GM12873 (cell line): ENCODE measurements at regions not wholly inside any gene's neighbourhood (a gene's known extent, or its start where the extent isn't known, plus 50 kb on each side); places are given as distances from the start of the nearest gene placed in this dataset.

ENCODE experiments used
- CTCF ChIP-seq: IDR thresholded peaks from 2 replicates; pipeline ENCODE4 v1.5.1; 2012; ENCODE audit warnings: low read depth, mild to moderate bottlenecking, moderate library complexity, low read length, control low read depth; ENCODE audit not compliant: insufficient read depth; ENCODE audit errors: missing control alignments

- no peak for TF ChIP-seq CTCF
These were observed 139.0 kb downstream of the HERPUD2 start for GRCh38 chr7:35555934-35556333.

- no peak for TF ChIP-seq CTCF
These were observed 139.5 kb downstream of the HERPUD2 start for GRCh38 chr7:35555386-35555785.

GRCh38 chr7:35553519-35553918, 141.4 kb downstream of the HERPUD2 start:
- no peak for TF ChIP-seq CTCF

DNA sequence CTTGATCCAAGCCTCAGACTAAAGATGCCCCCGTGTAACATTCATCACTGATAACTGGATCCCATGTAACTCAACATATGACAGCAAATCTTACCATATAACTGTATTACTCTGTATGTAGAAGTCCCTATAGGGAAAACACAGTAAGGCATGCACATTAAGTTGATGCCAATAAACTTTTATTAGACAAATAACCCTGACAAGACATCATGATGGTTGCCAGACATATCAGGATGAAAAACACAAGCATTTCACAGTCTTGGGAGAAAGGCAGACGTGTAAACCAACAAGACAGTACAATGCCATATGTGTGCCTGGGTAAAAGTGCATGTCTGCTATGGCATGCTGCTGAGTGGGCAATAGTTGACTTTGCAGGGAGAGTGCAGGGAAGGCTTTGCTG, 142.2 kb downstream of the HERPUD2 start:
- TF ChIP-seq CTCF = no peak

DNA sequence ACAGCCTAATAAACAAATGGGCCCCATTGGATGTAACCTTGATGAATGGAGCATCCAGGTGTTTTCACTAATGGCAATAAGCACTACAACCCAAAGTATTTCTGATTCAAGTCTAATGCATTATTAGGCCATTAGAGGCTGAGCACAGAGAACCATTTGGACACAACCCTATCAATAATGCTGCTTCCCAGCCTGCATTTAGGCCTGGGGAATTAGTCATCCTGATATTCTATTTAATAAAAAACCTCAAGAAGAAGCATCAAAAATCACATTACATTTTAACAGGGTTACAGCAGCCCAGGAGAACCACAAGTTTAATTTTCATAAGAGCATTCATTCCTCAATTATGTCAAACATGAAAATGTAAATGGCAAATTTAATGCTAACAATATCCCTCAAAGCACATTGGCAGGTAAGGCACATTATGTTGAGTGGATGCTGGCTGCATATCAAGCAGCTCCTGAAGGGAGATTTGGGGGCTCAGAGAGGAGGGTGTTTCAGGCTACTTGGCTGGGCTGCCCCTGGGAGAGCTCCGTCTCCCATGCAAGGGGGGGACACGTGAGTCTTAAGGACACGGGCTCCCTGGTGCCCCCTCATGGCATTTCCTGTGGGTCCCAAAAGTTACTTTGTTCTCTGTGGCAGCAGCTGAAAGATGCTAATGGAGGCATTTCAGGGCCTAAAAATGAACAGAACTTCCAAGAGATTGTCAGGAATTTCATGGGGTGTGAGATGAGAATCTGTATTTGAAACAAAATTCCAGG, 143.4 kb downstream of the HERPUD2 start:
- TF ChIP-seq CTCF = no peak

- no peak for TF ChIP-seq CTCF
These were observed 144.1 kb downstream of the HERPUD2 start for GRCh38 chr7:35550831-35551230.

- TF ChIP-seq CTCF = no peak
These were observed 145.2 kb downstream of the HERPUD2 start for GRCh38 chr7:35549781-35550180.

- TF ChIP-seq CTCF = no peak
These were observed 146.6 kb downstream of the HERPUD2 start for GRCh38 chr7:35548291-35548690.
